GM12892 (cell line): ENCODE measurements at regions not wholly inside any gene's neighbourhood (a gene's known extent, or its start where the extent isn't known, plus 50 kb on each side); places are given as distances from the start of the nearest gene placed in this dataset.

ENCODE experiments used
- POLR2A ChIP-seq: IDR thresholded peaks from 2 replicates; pipeline ENCODE4 v1.6.1; 2011; ENCODE audit warnings: low read depth, low read length, control low read depth
- POLR2AphosphoS5 ChIP-seq: IDR thresholded peaks from 2 replicates; pipeline ENCODE4 v1.6.1; 2011; ENCODE audit warnings: low read depth, low read length, control low read depth

GRCh38 chr22:47465222-47465621 is 702.8 kb downstream of the TBC1D22A start:
- TF ChIP-seq POLR2A = no peak
- no peak for TF ChIP-seq POLR2AphosphoS5
